ENCODE measurements at regions not wholly inside any gene's neighbourhood (a gene's known extent, or its start where the extent isn't known, plus 50 kb on each side); places are given as distances from the start of the nearest gene placed in this dataset.

- TF ChIP-seq POLR2A (IDR thresholded peaks at IDR 0.05) (no peak), CTCF (IDR thresholded peaks at IDR 0.05) (no peak)
Observed at GRCh38 chr2:226130192-226130591, 669.4 kb downstream of the IRS1 start.

All from testis (tissue), 2 donors.